ENCODE measurements at regions not wholly inside any gene's neighbourhood (a gene's known extent, or its start where the extent isn't known, plus 50 kb on each side); places are given as distances from the start of the nearest gene placed in this dataset.

DNA sequence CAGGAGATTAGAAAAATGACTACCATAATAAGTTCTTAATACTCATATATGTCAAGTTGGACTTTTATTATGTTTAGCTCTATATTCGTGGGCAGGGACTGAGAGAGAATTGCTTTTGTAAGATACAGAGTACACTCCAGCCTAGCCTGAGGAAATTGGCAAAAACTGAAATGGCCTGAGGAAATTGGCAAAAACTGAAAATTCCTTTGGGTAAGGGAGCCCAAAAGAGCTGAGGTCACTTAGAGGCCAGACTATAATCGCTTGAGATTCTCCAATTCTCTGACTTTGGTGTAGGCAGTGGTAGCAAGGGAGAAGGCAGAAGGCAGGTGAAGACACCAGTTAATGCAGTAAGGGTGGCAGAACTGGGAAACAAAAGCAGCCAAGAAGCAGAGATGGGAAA, 124.5 kb upstream of the HCCS start:
- in situ Hi-C loops (cut with HindIII; ENCODE audit: low pct_unique_long_range_greater_than_20kb, low sequenced_read_pairs) = no loop called here
- no peak for TF ChIP-seq TCF7L2 (IDR thresholded peaks at IDR 0.05; ENCODE audit: low read depth, low read length)
- TF ChIP-seq POLR2AphosphoS5 (IDR thresholded peaks at IDR 0.05; ENCODE audit: low read depth, low read length) = no peak
- no TSS peak for BruUV-seq (replicated peaks)
- ATAC-seq (no peak), DNase-seq (ENCODE audit: low read depth, low spot score) (no peak)
- Histone ChIP-seq H3K27me3 (ENCODE audit: control insufficient read depth, insufficient read depth, low read length) (no peaks in the 10 kb centered on the region), H3K36me3 (ENCODE audit: control insufficient read depth, insufficient read depth, low read length) (no peaks in the 10 kb centered on the region), H3K9me3 (ENCODE audit: control insufficient read depth, insufficient read depth, low read depth, low read length) (no peaks in the 10 kb centered on the region), H3K4me3 (ENCODE audit: low read depth in 2 of 2, low read length in 2 of 2) (no peak overlapping the region), H3K4me1 (ENCODE audit: control insufficient read depth, insufficient read depth, low read length) (no peaks in the 10 kb centered on the region), H3K27ac (ENCODE audit: low read length) (no peak overlapping the region)
- ChIA-PET CTCF (no interaction called here), POLR2A (no interaction called here)
- intact Hi-C loops (cut with micrococcal nuclease; ENCODE audit: unreplicated experiment) = no loop called here

DNA sequence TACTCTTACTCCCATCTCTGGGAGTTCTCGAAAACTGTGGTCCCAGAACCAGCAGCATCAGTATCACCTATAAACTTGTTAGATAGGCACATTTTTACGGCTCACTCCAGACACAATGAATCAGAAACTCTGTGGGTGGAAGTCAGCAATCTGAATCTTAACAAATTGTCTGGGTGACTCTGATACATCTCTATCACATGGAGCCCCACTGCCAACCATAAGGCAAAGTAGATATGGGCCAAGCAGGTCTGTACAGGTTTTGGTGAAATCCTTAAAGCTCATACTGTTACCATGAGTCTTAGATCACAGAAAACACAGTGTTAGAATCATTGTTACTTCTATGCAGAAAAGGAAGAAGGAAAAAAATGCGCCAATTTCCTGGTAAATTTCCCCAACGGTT, 122.5 kb upstream of the HCCS start:
- POLR2A ChIA-PET = no interaction called here

More for the DNA sequence above, 122.5 kb upstream of the HCCS start:
- no peak for ATAC-seq
- Histone ChIP-seq H3K4me1 (ENCODE audit: control insufficient read depth, insufficient read depth, low read length) (no peaks in the 10 kb centered on the region), H3K36me3 (ENCODE audit: control insufficient read depth, insufficient read depth, low read length) (no peaks in the 10 kb centered on the region), H3K4me3 (ENCODE audit: low read depth in 2 of 2, low read length in 2 of 2) (no peak overlapping the region), H3K27ac (ENCODE audit: low read length) (no peak overlapping the region), H3K9me3 (ENCODE audit: control insufficient read depth, insufficient read depth, low read depth, low read length) (no peaks in the 10 kb centered on the region), H3K27me3 (ENCODE audit: control insufficient read depth, insufficient read depth, low read length) (no peaks in the 10 kb centered on the region)
- DNase-seq (ENCODE audit: low read depth, low spot score) = no peak
- TF ChIP-seq REST (IDR thresholded peaks at IDR 0.05; ENCODE audit: insufficient read depth in 1 of 2, low read depth in 2 of 2, low read length in 1 of 2) (no peak), TCF7L2 (IDR thresholded peaks at IDR 0.05; ENCODE audit: low read depth, low read length) (no peak), POLR2AphosphoS5 (IDR thresholded peaks at IDR 0.05; ENCODE audit: low read depth, low read length) (no peak), SIN3A (IDR thresholded peaks at IDR 0.05; ENCODE audit: borderline replicate concordance, insufficient read depth, low read depth, low read length) (no peak)
- TF ChIP-seq, protein P1, sequence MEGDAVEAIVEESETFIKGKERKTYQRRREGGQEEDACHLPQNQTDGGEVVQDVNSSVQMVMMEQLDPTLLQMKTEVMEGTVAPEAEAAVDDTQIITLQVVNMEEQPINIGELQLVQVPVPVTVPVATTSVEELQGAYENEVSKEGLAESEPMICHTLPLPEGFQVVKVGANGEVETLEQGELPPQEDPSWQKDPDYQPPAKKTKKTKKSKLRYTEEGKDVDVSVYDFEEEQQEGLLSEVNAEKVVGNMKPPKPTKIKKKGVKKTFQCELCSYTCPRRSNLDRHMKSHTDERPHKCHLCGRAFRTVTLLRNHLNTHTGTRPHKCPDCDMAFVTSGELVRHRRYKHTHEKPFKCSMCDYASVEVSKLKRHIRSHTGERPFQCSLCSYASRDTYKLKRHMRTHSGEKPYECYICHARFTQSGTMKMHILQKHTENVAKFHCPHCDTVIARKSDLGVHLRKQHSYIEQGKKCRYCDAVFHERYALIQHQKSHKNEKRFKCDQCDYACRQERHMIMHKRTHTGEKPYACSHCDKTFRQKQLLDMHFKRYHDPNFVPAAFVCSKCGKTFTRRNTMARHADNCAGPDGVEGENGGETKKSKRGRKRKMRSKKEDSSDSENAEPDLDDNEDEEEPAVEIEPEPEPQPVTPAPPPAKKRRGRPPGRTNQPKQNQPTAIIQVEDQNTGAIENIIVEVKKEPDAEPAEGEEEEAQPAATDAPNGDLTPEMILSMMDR (IDR thresholded peaks at IDR 0.05) = no peak
- intact Hi-C loops (cut with micrococcal nuclease; ENCODE audit: unreplicated experiment) = no loop called here
- CTCF ChIA-PET = no interaction called here
- in situ Hi-C loops (cut with HindIII; ENCODE audit: low pct_unique_long_range_greater_than_20kb, low sequenced_read_pairs) = no loop called here
- BruUV-seq (replicated peaks) = no TSS peak

Data from Panc1 (cell line).